H1 (cell line): ENCODE measurements at regions not wholly inside any gene's neighbourhood (a gene's known extent, or its start where the extent isn't known, plus 50 kb on each side); places are given as distances from the start of the nearest gene placed in this dataset.

Experiments
- CTCF ChIA-PET: fragments of 300-600 bp; sonication (Branson Sonifier 250); formaldehyde crosslinking; loops from one replicate; lab custom pipeline; 2021; ENCODE audit not compliant: partially characterized antibody; lab: Charles Lee
- POLR2A ChIA-PET: fragments of 300-600 bp; sonication (Branson Sonifier 250); formaldehyde crosslinking; loops from one replicate; lab custom pipeline; 2021; ENCODE audit warnings: inconsistent platforms; ENCODE audit not compliant: partially characterized antibody; lab: Charles Lee
- DNase-seq, 2 experiments: peaks; one replicate each; pipeline versions ENCODE4 v3.0.0 to v3.0.0-alpha.2; 2010 to 2022; ENCODE audit warnings: low spot score in 2 of 2, low read depth in 1 of 2, mixed read lengths in 1 of 2
- FAIRE-seq: peaks from 2 replicates; lab custom pipeline; 2011; peaks lifted over from hg19 to GRCh38; lab: Jason Lieb, UNC
- H2AFZ ChIP-seq: 2 replicates; pipeline ENCODE4 v1.8.1; 2012; ENCODE audit warnings: low read length, inconsistent platforms
- H2AK5ac ChIP-seq: 2 replicates; pipeline ENCODE4 v1.6.1; 2013; ENCODE audit warnings: low read depth, low read length
- H2BK120ac ChIP-seq: replicated peaks from 2 replicates; pipeline ENCODE3; 2013; ENCODE audit warnings: low read depth, low read length, inconsistent platforms
- H2BK12ac ChIP-seq: 2 replicates; pipeline ENCODE4 v1.6.1; 2013; ENCODE audit warnings: low read depth, low read length
- H2BK15ac ChIP-seq: 2 replicates; pipeline ENCODE4 v1.6.1; 2013; ENCODE audit warnings: low read length
- H2BK20ac ChIP-seq: 2 replicates; pipeline ENCODE4 v1.6.1; 2013; ENCODE audit warnings: low read length
- H2BK5ac ChIP-seq: 2 replicates; pipeline ENCODE4 v1.6.1; 2013; ENCODE audit warnings: low read depth, low read length
- H3K14ac ChIP-seq: 2 replicates; pipeline ENCODE4 v1.6.1; 2013; ENCODE audit warnings: inconsistent platforms; ENCODE audit not compliant: insufficient read length
- H3K18ac ChIP-seq: 2 replicates; pipeline ENCODE4 v1.6.1; 2013; ENCODE audit warnings: low read length; ENCODE audit errors: extremely low read depth
- H3K23ac ChIP-seq: 2 replicates; pipeline ENCODE4 v1.6.1; 2013; ENCODE audit warnings: inconsistent platforms; ENCODE audit not compliant: insufficient read length
- H3K23me2 ChIP-seq: 2 replicates; pipeline ENCODE4 v1.6.1; 2013; ENCODE audit warnings: low read depth, low read length
- H3K27ac ChIP-seq: 2 replicates; pipeline ENCODE4 v1.6.1; 2011; ENCODE audit warnings: low read depth, low read length, inconsistent platforms
- H3K27me3 ChIP-seq, 4 experiments: replicated peaks in 1 of 4; 1 replicate in 1 of 4; 2 replicates in 3 of 4; pipeline versions ENCODE4 v1.6.1 to v1.8.1; 2011 to 2013; ENCODE audit warnings: low read length in 3 of 4, mild to moderate bottlenecking in 3 of 4, inconsistent platforms in 2 of 4, mixed read lengths in 2 of 4, moderate library complexity in 1 of 4; ENCODE audit not compliant: control insufficient read depth in 3 of 4, insufficient read depth in 3 of 4; ENCODE audit errors: extremely low read depth in 1 of 4
- H3K36me3 ChIP-seq, 4 experiments: 2 replicates each; pipeline versions ENCODE4 v1.6.1 to v1.8.1; 2011 to 2013; ENCODE audit warnings: mild to moderate bottlenecking in 4 of 4, low read length in 3 of 4, moderate library complexity in 2 of 4, control low read depth in 1 of 4, inconsistent platforms in 1 of 4; ENCODE audit not compliant: insufficient read depth in 4 of 4, control insufficient read depth in 2 of 4
- H3K4ac ChIP-seq: replicated peaks from 2 replicates; pipeline ENCODE3; 2013; ENCODE audit warnings: low read length, low read depth, mixed read lengths, inconsistent platforms; ENCODE audit not compliant: insufficient read length
- H3K4me1 ChIP-seq, 4 experiments: replicated peaks in 1 of 4; 1 replicate in 1 of 4; 2 replicates in 3 of 4; pipeline versions ENCODE4 v1.6.1 to v1.8.1; 2011 to 2013; ENCODE audit warnings: low read length in 3 of 4, inconsistent platforms in 2 of 4, mixed read lengths in 1 of 4; ENCODE audit not compliant: insufficient read depth in 4 of 4, control insufficient read depth in 3 of 4
- H3K4me2 ChIP-seq, 2 experiments: 2 replicates each; pipeline versions ENCODE4 v1.6.1 to v1.8.1; 2011 to 2013; ENCODE audit warnings: low read depth in 2 of 2, low read length in 2 of 2, control low read depth in 1 of 2, inconsistent platforms in 1 of 2, mild to moderate bottlenecking in 1 of 2; ENCODE audit not compliant: insufficient read depth in 1 of 2
- H3K4me3 ChIP-seq, 4 experiments: fragments of 200-600, 300-600 bp in 1 of 4; sonication (generic), shearing (Covaris generic), sonication (Bioruptor Twin) in 1 of 4; 2 replicates each; pipeline versions ENCODE4 v1.5.1 to v1.8.1; 2011 to 2016; ENCODE audit warnings: low read length in 4 of 4, low read depth in 3 of 4, control low read depth in 2 of 4, inconsistent platforms in 2 of 4, mild to moderate bottlenecking in 2 of 4, mixed read lengths in 1 of 4, moderate library complexity in 1 of 4; ENCODE audit not compliant: insufficient read depth in 2 of 4; ENCODE audit errors: extremely low read depth in 1 of 4
- H3K56ac ChIP-seq: replicated peaks from 2 replicates; pipeline ENCODE3; 2013; ENCODE audit warnings: low read depth, mild to moderate bottlenecking, mixed read lengths, low read length, inconsistent platforms; ENCODE audit not compliant: insufficient read length
- H3K79me1 ChIP-seq: 2 replicates; pipeline ENCODE4 v1.6.1; 2013; ENCODE audit warnings: low read depth, low read length, control low read depth
- H3K79me2 ChIP-seq, 2 experiments: 2 replicates each; pipeline versions ENCODE4 v1.6.1 to v1.8.1; 2012 to 2013; ENCODE audit warnings: low read length in 2 of 2, mild to moderate bottlenecking in 2 of 2, inconsistent platforms in 1 of 2; ENCODE audit not compliant: insufficient read depth in 2 of 2, control insufficient read depth in 1 of 2
- H3K9ac ChIP-seq, 4 experiments: replicated peaks in 1 of 4; 1 replicate in 1 of 4; 2 replicates in 3 of 4; pipeline versions ENCODE4 v1.6.1 to v1.8.1; 2011 to 2013; ENCODE audit warnings: low read depth in 3 of 4, low read length in 3 of 4, control low read depth in 2 of 4, mild to moderate bottlenecking in 2 of 4, moderate library complexity in 2 of 4, inconsistent platforms in 1 of 4; ENCODE audit errors: extremely low read depth in 1 of 4
- H3K9me3 ChIP-seq, 2 experiments: 2 replicates each; pipeline versions ENCODE4 v1.6.1 to v1.8.1; 2012 to 2013; ENCODE audit warnings: mild to moderate bottlenecking in 2 of 2, moderate library complexity in 2 of 2, control low read depth in 1 of 2, inconsistent platforms in 1 of 2, low read depth in 1 of 2, low read length in 1 of 2, mixed read lengths in 1 of 2; ENCODE audit not compliant: insufficient read depth in 2 of 2
- H4K20me1 ChIP-seq, 2 experiments: replicated peaks in 1 of 2; 2 replicates each; pipeline versions ENCODE3 to v1.8.1; 2011 to 2013; ENCODE audit warnings: inconsistent platforms in 2 of 2, low read length in 2 of 2, mild to moderate bottlenecking in 1 of 2; ENCODE audit not compliant: insufficient read depth in 2 of 2, control insufficient read depth in 1 of 2
- H4K5ac ChIP-seq: 2 replicates; pipeline ENCODE4 v1.6.1; 2013; ENCODE audit warnings: low read length, low read depth, mixed read lengths, inconsistent platforms; ENCODE audit not compliant: insufficient read length
- H4K8ac ChIP-seq: 2 replicates; pipeline ENCODE4 v1.8.0; 2013; ENCODE audit warnings: mild to moderate bottlenecking, moderate library complexity, low read length, inconsistent platforms; ENCODE audit not compliant: insufficient read depth; ENCODE audit errors: extremely low read depth
- H4K91ac ChIP-seq: replicated peaks from 2 replicates; pipeline ENCODE3; 2013; ENCODE audit warnings: low read length, mixed read lengths, inconsistent platforms; ENCODE audit not compliant: insufficient read length
- CEBPB ChIP-seq: IDR thresholded peaks from 2 replicates; pipeline ENCODE4 v1.6.1; 2012; ENCODE audit warnings: low read depth, low read length
- EP300 ChIP-seq, 2 experiments: IDR thresholded peaks; 1 replicate in 1 of 2; 2 replicates in 1 of 2; pipeline ENCODE4 v1.6.1; 2011 to 2012; ENCODE audit warnings: low read depth in 2 of 2, low read length in 2 of 2, mild to moderate bottlenecking in 2 of 2, borderline replicate concordance in 1 of 2, inconsistent platforms in 1 of 2, moderate library complexity in 1 of 2
- HDAC6 ChIP-seq: IDR thresholded peaks from one replicate; pipeline ENCODE4 v1.7.1; 2012; ENCODE audit warnings: low read depth, mild to moderate bottlenecking, inconsistent platforms, low read length, moderate library complexity
- NANOG ChIP-seq: IDR thresholded peaks from 2 replicates; pipeline ENCODE4 v1.6.1; 2011; ENCODE audit warnings: low read length, low read depth, mild to moderate bottlenecking, inconsistent platforms; ENCODE audit not compliant: insufficient read depth, poor library complexity, severe bottlenecking
- TEAD4 ChIP-seq: IDR thresholded peaks from 2 replicates; pipeline ENCODE4 v1.6.1; 2012; ENCODE audit warnings: low read depth, low read length, inconsistent platforms, mixed read lengths
- TF ChIP-seq, protein P1 (sequence below): IDR thresholded peaks from 2 replicates; pipeline ENCODE4 v1.6.1; 2012; ENCODE audit warnings: low read length, inconsistent platforms

DNA sequence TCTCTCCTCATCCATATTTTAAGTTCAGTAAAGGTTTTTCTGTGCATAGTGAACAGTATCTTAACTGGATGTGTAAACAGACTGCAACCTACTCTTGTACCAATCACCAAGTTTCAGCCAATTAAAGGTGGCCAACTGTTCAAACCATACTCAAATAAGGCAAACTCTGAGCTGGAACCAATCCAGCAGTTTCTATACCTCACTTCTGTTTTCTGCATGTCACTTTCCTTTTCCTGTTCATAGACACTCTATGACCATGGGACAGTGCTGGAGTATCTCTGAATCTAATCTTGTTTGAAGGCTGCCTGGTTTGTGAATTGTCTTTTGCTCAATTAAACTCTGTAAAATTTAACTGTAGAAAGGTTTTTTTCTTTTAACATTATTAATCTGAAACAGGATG, 470.3 kb upstream of the SLITRK6 start:
- no peak overlapping the region for H2AFZ ChIP-seq
- H3K4me2 ChIP-seq: no peak overlapping the region

More for the DNA sequence above, 470.3 kb upstream of the SLITRK6 start:
- no peaks in the 10 kb centered on the region for H4K20me1 ChIP-seq
- no peak overlapping the region for H3K4me3 ChIP-seq
- no peak overlapping the region for H3K9ac ChIP-seq
- no peak overlapping the region for H2BK12ac ChIP-seq
- no peak overlapping the region for H2BK15ac ChIP-seq
- H2BK20ac ChIP-seq: no peak overlapping the region
- ChIA-PET POLR2A (no interaction called here), CTCF (interaction anchor here (0.6 kb wide), 1 partner anchor 213 kb away, joined by 3 read pairs; no protein-coding TSS in a partner anchor)
- H3K79me2 ChIP-seq: no peaks in the 10 kb centered on the region
- no peaks in the 10 kb centered on the region for H3K23me2 ChIP-seq
- no peak overlapping the region for H3K56ac ChIP-seq
- H3K27me3 ChIP-seq: no peaks in the 10 kb centered on the region
- no peak overlapping the region for H4K5ac ChIP-seq
- no peak overlapping the region for H4K8ac ChIP-seq
- FAIRE-seq (no peak), DNase-seq (no peak)
- H3K9me3 ChIP-seq: no peaks in the 10 kb centered on the region
- H3K14ac ChIP-seq: no peak overlapping the region
- H3K27ac ChIP-seq: no peak overlapping the region
- no peak overlapping the region for H2AK5ac ChIP-seq
- no peak overlapping the region for H4K91ac ChIP-seq
- H3K36me3 ChIP-seq: no peaks in the 10 kb centered on the region
- no peak overlapping the region for H2BK5ac ChIP-seq
- H3K4me1 ChIP-seq: no peaks in the 10 kb centered on the region
- H3K79me1 ChIP-seq: no peaks in the 10 kb centered on the region
- no peak for TF ChIP-seq HDAC6
- no peak for TF ChIP-seq EP300 (IDR thresholded peaks at IDR 0.05; ENCODE audit: borderline replicate concordance in 1 of 2, low read depth in 2 of 2, low read length in 2 of 2)
- TF ChIP-seq, protein P1, sequence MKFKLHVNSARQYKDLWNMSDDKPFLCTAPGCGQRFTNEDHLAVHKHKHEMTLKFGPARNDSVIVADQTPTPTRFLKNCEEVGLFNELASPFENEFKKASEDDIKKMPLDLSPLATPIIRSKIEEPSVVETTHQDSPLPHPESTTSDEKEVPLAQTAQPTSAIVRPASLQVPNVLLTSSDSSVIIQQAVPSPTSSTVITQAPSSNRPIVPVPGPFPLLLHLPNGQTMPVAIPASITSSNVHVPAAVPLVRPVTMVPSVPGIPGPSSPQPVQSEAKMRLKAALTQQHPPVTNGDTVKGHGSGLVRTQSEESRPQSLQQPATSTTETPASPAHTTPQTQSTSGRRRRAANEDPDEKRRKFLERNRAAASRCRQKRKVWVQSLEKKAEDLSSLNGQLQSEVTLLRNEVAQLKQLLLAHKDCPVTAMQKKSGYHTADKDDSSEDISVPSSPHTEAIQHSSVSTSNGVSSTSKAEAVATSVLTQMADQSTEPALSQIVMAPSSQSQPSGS: no peak
- TF ChIP-seq CEBPB: no peak
- no peak for TF ChIP-seq TEAD4
- TF ChIP-seq NANOG: no peak
- H3K23ac ChIP-seq: no peak overlapping the region
- H2BK120ac ChIP-seq: no peak overlapping the region
- H3K4ac ChIP-seq: no peak overlapping the region
- no peak overlapping the region for H3K18ac ChIP-seq
